ENCODE measurements at regions not wholly inside any gene's neighbourhood (a gene's known extent, or its start where the extent isn't known, plus 50 kb on each side); places are given as distances from the start of the nearest gene placed in this dataset.

GRCh38 chr1:38375035-38375434, 328.4 kb upstream of the POU3F1 start:
- ATAC-seq = no peak
- TF ChIP-seq BACH2 (CRISPR knock-in tag; IDR thresholded peaks at IDR 0.05; ENCODE audit: borderline replicate concordance) (no peak), SNAI2 (CRISPR knock-in tag; IDR thresholded peaks at IDR 0.05) (no peak), ZFP3 (CRISPR knock-in tag; IDR thresholded peaks at IDR 0.05) (no peak), CREB5 (CRISPR knock-in tag; IDR thresholded peaks at IDR 0.05; ENCODE audit: low read depth) (no peak), TOX (CRISPR knock-in tag; IDR thresholded peaks at IDR 0.05; ENCODE audit: borderline replicate concordance) (no peak), OSR1 (CRISPR knock-in tag; IDR thresholded peaks at IDR 0.05) (no peak), PPARA (CRISPR knock-in tag; IDR thresholded peaks at IDR 0.05; ENCODE audit: borderline replicate concordance) (no peak), TSHZ2 (CRISPR knock-in tag; IDR thresholded peaks at IDR 0.05) (no peak), CSDC2 (CRISPR knock-in tag; IDR thresholded peaks at IDR 0.05) (no peak), ISL1 (CRISPR knock-in tag; IDR thresholded peaks at IDR 0.05) (no peak), ZNF565 (CRISPR knock-in tag; conservative IDR thresholded peaks at IDR 0.05; ENCODE audit: low read depth) (no peak), RARB (CRISPR knock-in tag; IDR thresholded peaks at IDR 0.05) (no peak), GLIS3 (CRISPR knock-in tag; IDR thresholded peaks at IDR 0.05) (no peak), CSRNP3 (CRISPR knock-in tag; IDR thresholded peaks at IDR 0.05) (no peak), PATZ1 (CRISPR knock-in tag; IDR thresholded peaks at IDR 0.05; ENCODE audit: borderline replicate concordance) (no peak)

GRCh38 chr1:38371505-38371844, 324.9 kb upstream of the POU3F1 start:
- TF ChIP-seq TSHZ2 (CRISPR knock-in tag; IDR thresholded peaks at IDR 0.05) (no peak), OSR1 (CRISPR knock-in tag; IDR thresholded peaks at IDR 0.05) (no peak), ZFP30 (CRISPR knock-in tag; IDR thresholded peaks at IDR 0.05) (no peak), PATZ1 (CRISPR knock-in tag; IDR thresholded peaks at IDR 0.05; ENCODE audit: borderline replicate concordance) (no peak), ZNF70 (CRISPR knock-in tag; IDR thresholded peaks at IDR 0.05) (no peak), GLIS3 (CRISPR knock-in tag; IDR thresholded peaks at IDR 0.05) (no peak), SNAI2 (CRISPR knock-in tag; IDR thresholded peaks at IDR 0.05) (no peak), ISL1 (CRISPR knock-in tag; IDR thresholded peaks at IDR 0.05) (no peak), ARNTL (CRISPR knock-in tag; IDR thresholded peaks at IDR 0.05; ENCODE audit: borderline replicate concordance, low read depth) (no peak), ZNF565 (CRISPR knock-in tag; conservative IDR thresholded peaks at IDR 0.05; ENCODE audit: low read depth) (no peak), ZC3H10 (CRISPR knock-in tag; IDR thresholded peaks at IDR 0.05) (no peak), TOX (CRISPR knock-in tag; IDR thresholded peaks at IDR 0.05; ENCODE audit: borderline replicate concordance) (no peak), ZFP3 (CRISPR knock-in tag; IDR thresholded peaks at IDR 0.05) (no peak), CSRNP3 (CRISPR knock-in tag; IDR thresholded peaks at IDR 0.05) (no peak), ZNF8 (CRISPR knock-in tag; IDR thresholded peaks at IDR 0.05) (no peak), PPARA (CRISPR knock-in tag; IDR thresholded peaks at IDR 0.05; ENCODE audit: borderline replicate concordance) (no peak), TCF4 (CRISPR knock-in tag; IDR thresholded peaks at IDR 0.05; ENCODE audit: borderline replicate concordance) (no peak), CSDC2 (CRISPR knock-in tag; IDR thresholded peaks at IDR 0.05) (no peak)
- no peak for ATAC-seq

All from SK-N-SH treated with all-trans-retinoic acid at 6 μM for 48 hours (cell line).